SK-N-MC (cell line): ENCODE measurements at regions not wholly inside any gene's neighbourhood (a gene's known extent, or its start where the extent isn't known, plus 50 kb on each side); places are given as distances from the start of the nearest gene placed in this dataset.

ENCODE experiments used
- EZH2 ChIP-seq: fragments of 200-600 bp; sonication (generic); IDR thresholded peaks from one replicate; pipeline ENCODE4 v1.6.1; 2017; ENCODE audit warnings: antibody characterized with exemption
- POLR2AphosphoS5 ChIP-seq: IDR thresholded peaks from 2 replicates; pipeline ENCODE4 v1.6.1; 2012; ENCODE audit warnings: mild to moderate bottlenecking, low read depth, low read length, borderline replicate concordance

- no peak for TF ChIP-seq EZH2
- TF ChIP-seq POLR2AphosphoS5: no peak
These were observed 95.7 kb downstream of the RHOU start for GRCh38 chr1:228830954-228831481.
